GM12872 (cell line): ENCODE measurements at regions not wholly inside any gene's neighbourhood (a gene's known extent, or its start where the extent isn't known, plus 50 kb on each side); places are given as distances from the start of the nearest gene placed in this dataset.

ENCODE experiments used
- TF ChIP-seq, protein P1 (sequence below): IDR thresholded peaks from 3 replicates; pipeline ENCODE4 v1.5.1; 2011; ENCODE audit warnings: low read depth, mild to moderate bottlenecking, low read length, moderate library complexity; ENCODE audit not compliant: insufficient read depth

DNA sequence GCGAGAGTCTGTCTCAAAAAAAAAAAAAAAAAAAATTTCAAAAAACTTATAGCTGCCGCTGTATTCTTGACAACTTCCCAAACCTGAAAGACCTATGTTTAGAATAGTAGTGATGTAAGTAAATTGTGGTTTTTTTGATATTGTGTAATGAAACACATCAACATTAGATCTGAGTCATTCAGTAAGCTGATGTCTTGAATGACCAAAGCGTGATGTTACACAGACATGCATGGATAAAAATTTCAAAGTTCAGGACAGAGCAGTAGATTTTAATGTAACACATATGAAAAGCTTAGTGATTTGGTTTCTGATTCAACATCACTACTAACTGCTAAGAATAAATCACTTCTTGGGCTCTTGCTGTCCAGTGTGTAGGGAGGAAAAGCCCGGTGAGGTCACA is 69.3 kb upstream of the MEX3C start:
- TF ChIP-seq, protein P1, sequence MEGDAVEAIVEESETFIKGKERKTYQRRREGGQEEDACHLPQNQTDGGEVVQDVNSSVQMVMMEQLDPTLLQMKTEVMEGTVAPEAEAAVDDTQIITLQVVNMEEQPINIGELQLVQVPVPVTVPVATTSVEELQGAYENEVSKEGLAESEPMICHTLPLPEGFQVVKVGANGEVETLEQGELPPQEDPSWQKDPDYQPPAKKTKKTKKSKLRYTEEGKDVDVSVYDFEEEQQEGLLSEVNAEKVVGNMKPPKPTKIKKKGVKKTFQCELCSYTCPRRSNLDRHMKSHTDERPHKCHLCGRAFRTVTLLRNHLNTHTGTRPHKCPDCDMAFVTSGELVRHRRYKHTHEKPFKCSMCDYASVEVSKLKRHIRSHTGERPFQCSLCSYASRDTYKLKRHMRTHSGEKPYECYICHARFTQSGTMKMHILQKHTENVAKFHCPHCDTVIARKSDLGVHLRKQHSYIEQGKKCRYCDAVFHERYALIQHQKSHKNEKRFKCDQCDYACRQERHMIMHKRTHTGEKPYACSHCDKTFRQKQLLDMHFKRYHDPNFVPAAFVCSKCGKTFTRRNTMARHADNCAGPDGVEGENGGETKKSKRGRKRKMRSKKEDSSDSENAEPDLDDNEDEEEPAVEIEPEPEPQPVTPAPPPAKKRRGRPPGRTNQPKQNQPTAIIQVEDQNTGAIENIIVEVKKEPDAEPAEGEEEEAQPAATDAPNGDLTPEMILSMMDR: no peak

DNA sequence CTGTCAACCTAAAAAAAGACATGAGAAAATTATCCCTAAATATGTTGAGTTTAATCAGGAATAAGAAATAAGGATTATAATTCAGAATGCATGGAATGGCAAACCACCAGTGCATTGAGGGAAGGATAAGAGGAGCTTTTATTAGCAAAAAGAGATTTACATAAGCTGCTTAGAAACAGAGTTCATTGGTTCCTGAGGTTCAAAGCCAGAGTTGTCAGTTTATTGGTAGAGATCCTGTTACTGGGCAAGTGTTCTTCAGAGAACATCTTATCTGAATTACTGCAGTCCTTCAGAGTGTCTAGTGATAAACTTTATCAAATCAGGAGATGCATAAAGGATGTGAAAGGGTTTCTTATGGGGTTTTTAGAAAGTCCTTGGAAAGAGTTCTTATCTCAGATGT is 76.0 kb upstream of the MEX3C start:
- TF ChIP-seq, protein P1: no peak

DNA sequence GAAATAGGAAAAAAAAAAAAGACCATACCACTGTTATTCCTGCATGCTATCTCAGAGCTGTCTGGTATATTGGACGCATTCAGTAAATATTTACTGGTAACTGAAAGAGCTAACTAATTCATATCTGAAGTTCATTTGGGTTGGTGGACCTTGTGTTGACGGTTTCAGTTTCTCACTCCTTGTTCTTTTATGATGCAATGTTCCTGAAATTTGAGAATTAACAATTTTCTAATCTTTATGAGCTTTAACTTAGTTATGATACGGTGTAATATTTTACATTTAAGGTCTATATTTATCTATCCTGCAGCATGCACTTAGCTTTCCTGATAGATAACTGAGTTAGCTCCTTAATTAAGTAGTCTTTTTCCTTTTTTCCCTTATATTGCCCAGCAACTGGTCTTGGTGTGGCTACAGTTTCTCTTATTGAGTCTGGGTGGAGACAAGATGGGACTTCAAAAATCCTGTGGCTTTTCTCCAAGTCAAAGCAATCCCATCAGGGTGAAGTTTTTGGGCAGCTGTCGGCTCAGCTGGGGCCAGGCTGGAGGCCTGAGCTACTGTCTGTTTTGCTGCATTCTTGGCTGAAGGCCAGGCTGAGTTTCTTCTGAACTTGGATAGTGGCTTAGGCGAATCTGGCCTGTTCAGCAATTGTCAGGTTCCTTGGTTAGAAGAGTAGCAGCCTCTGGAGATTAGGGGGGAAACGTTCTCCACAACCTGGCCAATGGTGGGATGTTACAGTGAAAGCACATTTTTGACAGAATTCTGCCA is 78.4 kb upstream of the MEX3C start:
- TF ChIP-seq, protein P1: no peak

DNA sequence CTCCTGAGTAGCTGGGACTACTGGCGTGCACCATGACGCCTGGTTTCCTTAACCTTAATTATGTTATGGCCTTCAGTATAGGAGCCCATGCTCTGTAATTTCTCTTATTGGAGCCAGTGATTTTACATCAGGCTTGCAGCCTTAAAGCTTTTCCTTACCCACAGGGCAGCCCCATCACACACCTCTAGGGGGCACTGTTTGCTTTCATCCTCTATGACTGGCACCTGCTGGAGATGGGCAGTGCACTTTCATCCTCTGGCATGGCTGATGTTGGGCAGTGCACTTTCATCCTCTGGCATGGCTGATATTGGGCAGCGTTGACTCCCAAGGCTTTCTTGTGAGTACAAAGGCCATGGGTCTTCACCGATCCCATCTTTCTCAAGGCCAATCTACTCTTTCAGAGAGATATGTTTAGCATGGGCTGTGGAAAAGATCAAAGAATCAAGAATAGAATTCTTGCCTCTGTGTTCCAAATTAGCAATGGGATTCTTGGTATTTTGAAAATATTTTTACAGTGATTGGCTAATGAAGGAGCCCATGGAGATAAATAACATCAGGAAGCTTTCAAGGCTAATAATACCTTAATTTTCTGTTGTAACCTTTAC is 80.7 kb upstream of the MEX3C start:
- TF ChIP-seq, protein P1: peak; percentile 76

DNA sequence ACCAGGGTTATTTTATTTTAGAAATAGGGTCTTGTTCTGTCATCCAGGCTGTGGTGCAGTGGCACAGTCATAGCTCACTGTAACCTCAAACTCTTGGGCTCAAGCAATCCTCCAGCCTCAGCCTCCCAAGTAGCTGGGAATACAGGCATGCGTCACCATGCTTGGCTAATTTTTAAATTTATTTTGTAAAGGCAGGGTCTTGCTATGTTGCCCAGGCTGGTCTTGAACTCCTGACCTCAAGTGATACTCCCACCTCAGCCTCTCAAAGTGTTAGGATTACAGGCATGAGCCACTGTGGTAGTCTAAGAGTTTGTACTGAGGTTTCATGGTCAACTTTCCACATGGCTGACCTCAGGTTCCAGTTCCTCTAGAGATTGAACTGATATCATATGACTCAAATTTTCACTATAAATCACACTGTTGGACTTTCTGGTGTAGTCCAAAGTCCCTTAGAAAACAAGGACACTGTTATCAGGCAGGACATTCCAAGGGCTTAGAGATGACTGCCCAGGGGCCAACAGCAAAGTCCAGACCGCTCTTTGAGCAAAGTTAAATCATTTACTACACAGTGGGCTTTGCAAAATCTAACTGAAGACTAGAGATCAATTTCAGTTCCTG is 82.0 kb upstream of the MEX3C start:
- TF ChIP-seq, protein P1: no peak

DNA sequence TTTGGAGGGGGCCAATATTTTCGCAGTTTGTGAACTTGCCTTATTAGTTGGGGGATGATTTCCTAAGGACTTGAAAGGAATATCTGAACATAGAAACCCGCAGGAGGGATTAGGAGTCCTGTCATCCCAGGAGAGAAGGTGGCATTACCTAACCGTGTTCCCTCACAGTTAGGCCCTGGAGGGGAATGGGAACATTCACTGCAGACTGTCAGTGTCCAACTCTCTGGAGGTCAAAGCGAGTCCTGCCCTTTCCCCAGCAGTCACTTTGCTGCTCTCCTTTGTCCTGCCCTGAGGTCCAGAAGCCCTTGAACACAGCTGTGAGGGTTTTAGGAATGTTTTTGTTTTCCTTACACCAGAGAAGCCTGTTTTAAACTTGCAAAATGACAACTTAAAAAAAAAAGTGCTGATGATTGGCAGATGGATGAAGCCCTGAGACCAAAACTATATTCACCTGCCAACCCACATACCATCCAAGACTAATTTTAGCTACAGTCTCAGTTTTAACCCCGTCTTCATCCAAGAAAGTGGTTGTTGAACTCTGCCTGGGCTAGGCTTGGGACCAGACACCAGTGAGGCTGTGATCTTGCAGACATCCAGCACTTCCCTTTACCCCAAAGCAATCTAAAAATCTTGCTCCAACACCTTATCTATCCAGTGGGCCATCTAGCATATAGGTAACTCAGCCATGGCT is 90.5 kb upstream of the MEX3C start:
- TF ChIP-seq, protein P1: no peak

DNA sequence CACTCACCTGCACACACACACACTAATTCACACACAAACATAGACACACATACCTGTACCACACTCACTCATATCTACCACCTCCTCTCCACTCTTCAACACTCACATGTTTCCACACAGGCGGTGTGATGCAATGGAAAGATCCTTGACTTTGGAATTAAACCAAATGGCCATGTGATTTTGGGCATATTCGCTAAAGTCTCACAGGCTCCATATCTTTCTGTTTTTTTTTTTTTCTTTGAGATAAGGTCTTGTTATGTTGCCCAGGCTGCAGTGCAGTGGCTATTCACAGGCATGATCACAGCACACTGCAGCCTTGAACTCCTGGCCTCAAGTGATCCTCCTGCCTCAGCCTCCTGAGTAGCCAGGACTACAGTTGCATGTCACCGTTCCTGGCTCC is 91.1 kb upstream of the MEX3C start:
- TF ChIP-seq, protein P1: no peak
